NB4 (cell line): ENCODE measurements at regions not wholly inside any gene's neighbourhood (a gene's known extent, or its start where the extent isn't known, plus 50 kb on each side); places are given as distances from the start of the nearest gene placed in this dataset.

Experiments
- DNase-seq: peaks from one replicate; pipeline ENCODE4 v3.0.0; 2010; ENCODE audit warnings: low read depth
- H3K4me3 ChIP-seq: one replicate; pipeline ENCODE4 v1.5.1; 2011; ENCODE audit warnings: mild to moderate bottlenecking, low read depth, low read length, moderate library complexity
- CTCF ChIP-seq: IDR thresholded peaks from one replicate; pipeline ENCODE4 v1.5.1; 2012; ENCODE audit warnings: low read depth, low read length
- MAX ChIP-seq: IDR thresholded peaks from 2 replicates; pipeline ENCODE4 v1.6.1; 2011; ENCODE audit warnings: low read depth, low read length
- MYC ChIP-seq: IDR thresholded peaks from 2 replicates; pipeline ENCODE4 v1.6.1; 2011; ENCODE audit warnings: low read depth, low read length
- POLR2A ChIP-seq: IDR thresholded peaks from 2 replicates; pipeline ENCODE4 v1.6.1; 2011; ENCODE audit warnings: mild to moderate bottlenecking; ENCODE audit not compliant: insufficient read length; ENCODE audit errors: extremely low read depth

- no peak overlapping the region for H3K4me3 ChIP-seq
- no peak for DNase-seq
- TF ChIP-seq CTCF (no peak), MAX (no peak), MYC (no peak), POLR2A (no peak)
Measured at GRCh38 chr5:35337340-35338156, 107.3 kb upstream of the PRLR start.

GRCh38 chr5:35336230-35336629 lies 105.9 kb upstream of the PRLR start:
- no peak for TF ChIP-seq MYC
- TF ChIP-seq POLR2A = no peak
- TF ChIP-seq CTCF = no peak
- TF ChIP-seq MAX = no peak
- H3K4me3 ChIP-seq = no peak overlapping the region
- no peak for DNase-seq

- no peak overlapping the region for H3K4me3 ChIP-seq
- no peak for TF ChIP-seq MAX
- TF ChIP-seq MYC = no peak
- DNase-seq = no peak
Measured at GRCh38 chr5:35335752-35336151, 105.5 kb upstream of the PRLR start.

GRCh38 chr5:35333366-35333765 lies 103.1 kb upstream of the PRLR start:
- H3K4me3 ChIP-seq = no peak overlapping the region

GRCh38 chr5:35331956-35332950 lies 102.0 kb upstream of the PRLR start:
- H3K4me3 ChIP-seq = no peak overlapping the region
- no peak for TF ChIP-seq POLR2A
- TF ChIP-seq CTCF = no peak
- TF ChIP-seq MYC = no peak
- no peak for TF ChIP-seq MAX
- no peak for DNase-seq

More at GRCh38 chr5:35333366-35333765, 103.1 kb upstream of the PRLR start:
- DNase-seq = no peak
- no peak for TF ChIP-seq CTCF
- no peak for TF ChIP-seq POLR2A
- TF ChIP-seq MYC = no peak

GRCh38 chr5:35325836-35326235 lies 95.5 kb upstream of the PRLR start:
- no peak overlapping the region for H3K4me3 ChIP-seq
- DNase-seq = no peak
- TF ChIP-seq POLR2A (no peak), MYC (no peak), CTCF (no peak), MAX (no peak)
